ENCODE measurements at regions not wholly inside any gene's neighbourhood (a gene's known extent, or its start where the extent isn't known, plus 50 kb on each side); places are given as distances from the start of the nearest gene placed in this dataset.

DNA sequence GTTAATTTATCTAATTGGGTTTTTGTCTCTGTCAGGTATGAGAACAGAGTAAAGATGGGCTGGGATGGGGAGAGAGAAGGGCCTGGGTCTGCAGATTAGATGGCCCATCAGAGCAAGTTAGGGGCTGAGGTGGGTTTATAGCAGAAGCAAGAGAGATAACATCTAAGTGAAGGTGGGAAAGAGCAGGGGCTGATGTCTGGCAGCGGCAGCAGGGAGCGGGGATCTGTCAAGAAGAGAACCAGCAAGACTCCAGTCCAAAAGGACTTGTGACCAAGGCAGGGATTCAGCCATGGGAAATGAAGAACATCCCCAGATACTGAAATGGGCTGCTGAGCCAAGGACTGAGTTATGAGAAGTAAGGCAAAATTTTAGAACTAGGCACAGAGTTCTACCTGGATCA is 320.6 kb upstream of the TBL1XR1 start:
- no peak for DNase-seq

DNA sequence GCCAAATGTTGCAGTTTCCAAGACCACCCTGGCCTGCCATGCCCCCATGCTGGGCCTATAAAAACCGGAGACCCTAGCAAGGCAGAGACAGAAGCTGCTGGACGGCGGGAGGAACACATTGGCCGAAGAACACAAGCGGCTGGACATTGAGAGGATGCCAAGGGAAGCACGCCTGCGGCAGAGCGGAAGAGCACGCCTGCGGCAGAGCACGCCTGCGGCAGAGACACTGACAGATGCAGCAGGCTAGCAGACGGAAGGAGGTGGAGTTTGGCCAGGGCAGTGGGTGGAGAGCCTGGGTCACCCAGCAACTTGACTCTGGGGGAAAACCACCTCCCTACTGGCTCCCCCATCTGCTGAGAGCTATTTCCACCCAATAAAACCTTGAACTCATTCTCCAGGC is 322.3 kb upstream of the TBL1XR1 start:
- DNase-seq: no peak

DNA sequence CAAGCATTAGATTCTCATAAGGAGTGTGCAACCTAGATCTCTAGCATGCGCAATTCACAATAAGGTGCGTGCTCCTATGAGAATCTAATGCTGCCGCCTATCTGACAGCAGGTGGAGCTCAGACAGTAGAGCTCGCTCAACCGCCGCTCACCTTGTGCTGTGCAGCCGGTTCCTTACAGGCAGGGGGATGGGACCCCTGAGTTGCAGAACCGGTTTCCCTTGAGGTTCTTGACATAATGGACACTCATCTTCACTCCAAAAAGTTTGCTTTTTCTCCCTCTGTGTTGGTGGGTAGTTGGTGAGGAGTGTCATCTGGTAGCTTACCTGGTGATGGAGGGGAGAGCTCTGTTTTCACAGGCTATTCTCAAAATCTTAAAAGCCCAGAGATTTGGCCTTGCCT is 324.0 kb upstream of the TBL1XR1 start:
- DNase-seq: no peak

DNA sequence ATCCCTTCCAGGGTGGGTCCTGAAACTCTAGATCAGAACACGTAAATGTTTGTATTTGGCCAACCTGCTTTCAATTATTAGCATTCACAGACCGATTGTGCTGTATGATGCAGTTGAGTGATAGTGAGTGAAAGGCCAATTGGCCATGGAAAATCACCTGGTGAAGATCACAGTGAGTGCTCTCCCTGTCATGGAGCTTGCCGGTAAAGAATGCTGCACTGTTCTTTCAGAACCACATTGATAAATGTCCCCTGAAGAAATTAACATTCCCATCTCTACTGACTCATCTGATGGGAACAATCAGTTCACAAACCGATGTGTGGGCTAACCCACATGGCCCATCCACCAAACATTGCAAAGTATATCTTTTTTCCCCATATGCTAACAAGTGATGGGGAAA is 324.8 kb upstream of the TBL1XR1 start:
- DNase-seq: no peak

DNA sequence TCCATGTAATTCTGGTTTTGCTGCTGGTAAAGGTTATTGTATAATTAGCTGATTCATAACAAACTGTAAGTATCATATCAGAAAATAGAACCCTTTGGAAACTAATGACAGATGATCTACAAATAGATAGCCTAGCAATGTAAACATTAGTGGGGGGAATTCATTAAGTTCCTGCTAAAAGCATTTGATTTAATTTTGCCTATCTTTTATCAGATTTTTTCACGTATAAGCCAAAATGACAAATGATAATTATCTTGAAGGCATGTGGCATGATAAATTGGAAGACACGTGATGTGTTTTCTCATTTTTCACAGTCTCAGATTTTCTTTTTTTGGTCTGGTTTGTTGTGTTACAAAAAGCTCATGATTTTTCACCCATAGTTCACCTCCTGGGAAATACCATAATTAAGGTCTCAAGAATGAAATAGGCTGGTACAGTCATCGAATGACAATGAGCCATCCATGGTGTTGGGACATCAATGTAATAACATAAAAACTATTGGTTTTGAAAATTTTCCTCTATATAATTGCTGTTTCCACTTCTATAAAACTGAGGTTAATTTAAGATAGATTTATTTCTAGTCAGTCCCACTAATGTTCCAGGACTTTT is 325.9 kb upstream of the TBL1XR1 start:
- no peak for DNase-seq

DNA sequence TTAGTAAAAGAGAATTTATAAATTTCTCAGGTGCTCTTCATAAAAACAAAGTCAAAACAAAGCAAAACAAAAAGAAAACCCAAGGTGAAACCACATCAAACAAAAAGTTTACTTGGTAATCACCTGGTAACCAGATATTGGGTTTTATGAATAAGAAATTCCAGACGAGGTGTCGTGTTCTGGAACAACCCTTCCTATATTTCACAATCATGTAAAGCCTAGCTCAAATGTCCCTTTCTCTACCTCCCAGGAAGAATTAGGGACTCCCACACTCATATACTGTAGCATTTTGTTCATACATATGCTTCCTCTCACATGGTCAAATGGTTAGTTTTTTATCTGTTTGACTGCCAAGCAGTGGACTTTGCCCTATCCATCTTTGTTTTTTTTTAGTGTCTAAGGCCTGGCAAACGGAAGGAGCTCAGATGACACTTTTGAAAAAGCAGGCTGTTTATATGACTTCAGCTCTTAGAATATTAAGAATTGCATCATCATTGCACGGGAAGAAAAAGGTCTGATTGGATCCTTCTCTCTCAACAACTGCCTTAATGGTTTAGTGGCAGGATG is 326.7 kb upstream of the TBL1XR1 start:
- DNase-seq: no peak

DNA sequence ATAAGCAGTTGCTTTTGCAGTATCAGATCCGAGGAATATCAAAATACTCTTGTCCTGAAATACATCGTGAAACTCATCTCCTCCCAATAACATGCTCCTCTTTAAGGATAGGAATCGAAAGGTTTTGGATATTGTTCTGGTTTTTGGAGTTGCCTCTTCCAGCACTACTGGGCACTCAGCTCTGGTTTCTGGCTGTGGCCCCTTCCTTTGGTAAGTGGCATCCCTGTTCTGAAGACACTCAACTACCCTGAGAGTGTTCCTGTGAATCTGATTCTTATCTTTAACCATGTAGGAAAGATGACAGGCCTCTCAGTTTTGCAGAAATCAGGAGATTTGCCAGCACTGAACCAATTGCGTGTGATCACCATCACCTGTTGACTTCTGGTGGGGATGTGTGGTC is 327.5 kb upstream of the TBL1XR1 start:
- DNase-seq: no peak

DNA sequence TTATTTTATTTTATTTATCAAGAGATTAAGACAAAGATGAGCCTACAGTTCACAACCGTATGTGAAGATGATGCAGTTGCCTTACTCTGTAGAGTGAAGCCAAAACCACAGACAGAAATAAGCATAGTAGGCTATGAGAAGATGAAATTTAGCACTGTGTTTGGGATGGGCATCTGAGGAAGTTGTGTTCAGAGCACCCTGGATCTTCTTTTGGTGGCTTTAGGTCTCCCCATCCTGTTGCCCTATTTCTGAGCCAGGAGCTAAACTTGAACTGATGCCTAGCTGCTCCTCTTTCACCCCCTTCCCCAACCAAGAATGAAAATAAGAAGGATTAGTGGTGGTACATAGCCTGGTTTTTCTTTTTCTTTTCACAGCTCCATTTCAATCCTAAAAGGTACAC is 328.1 kb upstream of the TBL1XR1 start:
- DNase-seq: no peak

DNA sequence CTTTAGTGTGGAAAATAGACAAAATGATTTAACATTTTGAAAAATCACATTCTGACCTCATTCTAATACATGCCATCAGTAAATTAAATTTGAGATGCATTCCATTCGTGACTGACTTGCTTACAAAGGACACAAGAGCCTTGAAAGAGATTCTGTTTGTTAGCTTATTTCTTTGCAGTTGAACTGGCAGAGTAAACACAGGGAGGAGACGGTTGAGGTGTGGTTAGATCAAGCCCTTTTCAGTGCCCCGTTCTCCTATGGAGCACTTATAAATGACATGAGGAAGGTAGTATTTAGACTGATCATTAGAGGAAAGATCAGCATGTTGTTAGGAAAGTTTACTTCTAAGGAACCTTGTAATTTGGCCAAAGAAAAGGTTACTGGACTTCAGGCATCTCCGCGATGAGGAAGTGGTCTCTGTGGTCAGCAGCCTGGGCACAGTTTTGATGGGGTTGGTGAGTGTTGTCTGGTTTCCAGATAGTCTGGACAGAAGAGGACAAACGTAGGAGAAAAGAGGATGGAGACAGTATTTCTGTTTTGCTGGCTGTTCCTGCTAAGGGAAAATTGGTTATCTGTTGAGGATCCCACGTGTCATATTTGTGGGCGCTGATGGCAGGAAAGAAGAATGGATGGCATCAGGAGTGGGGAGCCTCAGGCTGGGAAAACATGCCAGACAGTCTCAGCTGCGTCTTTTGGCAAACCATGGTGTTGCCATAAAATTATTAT is 328.9 kb upstream of the TBL1XR1 start:
- DNase-seq: no peak

DNA sequence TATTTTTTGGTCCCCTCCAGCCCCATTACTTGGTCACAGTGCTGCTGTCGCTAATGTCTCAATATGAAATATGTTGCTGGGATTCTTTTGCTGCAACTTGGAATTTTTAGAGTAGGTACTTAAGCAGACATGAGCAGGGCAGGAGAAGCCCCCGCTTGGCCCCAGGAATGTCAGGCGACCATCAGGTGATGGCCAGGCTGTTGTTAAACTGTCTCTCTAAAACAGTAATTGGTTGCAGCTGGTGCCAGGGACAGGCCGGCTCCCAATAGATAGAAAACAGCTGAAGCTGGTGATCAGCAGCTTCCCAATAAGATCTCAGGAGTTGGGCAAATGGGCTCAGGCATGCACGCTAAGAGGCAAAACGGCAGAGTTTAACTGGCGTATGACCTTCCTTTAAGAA is 329.9 kb upstream of the TBL1XR1 start:
- no peak for DNase-seq

DNA sequence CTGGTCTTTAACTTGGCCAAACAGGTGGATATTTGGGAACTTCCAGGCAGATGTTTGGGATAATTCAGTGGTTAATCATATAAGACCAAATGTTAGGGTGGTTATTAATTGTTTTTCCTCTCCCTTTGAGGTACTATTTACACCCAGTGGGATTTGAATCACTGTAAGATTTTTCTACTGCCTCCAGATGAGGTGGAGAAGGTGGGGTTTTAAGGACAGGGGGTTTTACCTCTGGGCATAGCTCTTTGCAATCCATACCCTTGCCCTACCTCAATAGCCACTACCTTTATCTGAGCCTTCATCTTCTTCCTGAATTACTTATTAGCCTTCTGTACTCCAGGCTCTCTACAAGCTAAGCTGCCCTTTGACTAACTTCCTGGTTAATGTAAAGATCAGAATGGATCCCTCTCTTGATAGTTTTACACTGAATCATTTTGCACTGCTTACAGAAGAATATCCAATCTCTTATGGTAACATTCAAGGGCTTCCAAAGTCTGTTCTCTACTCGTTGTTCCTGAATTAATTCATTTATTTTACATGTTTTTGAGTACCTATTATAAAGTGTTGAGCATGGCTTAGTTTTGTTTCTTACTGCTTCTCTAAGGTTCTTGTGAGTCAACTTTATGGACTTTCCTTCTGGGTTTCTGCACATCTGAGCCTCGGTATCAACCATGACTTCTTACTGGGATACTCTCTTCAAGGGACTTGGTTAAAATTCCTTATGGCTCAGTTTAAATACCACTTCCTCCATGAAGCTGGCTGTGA is 331.2 kb upstream of the TBL1XR1 start:
- no peak for DNase-seq

DNA sequence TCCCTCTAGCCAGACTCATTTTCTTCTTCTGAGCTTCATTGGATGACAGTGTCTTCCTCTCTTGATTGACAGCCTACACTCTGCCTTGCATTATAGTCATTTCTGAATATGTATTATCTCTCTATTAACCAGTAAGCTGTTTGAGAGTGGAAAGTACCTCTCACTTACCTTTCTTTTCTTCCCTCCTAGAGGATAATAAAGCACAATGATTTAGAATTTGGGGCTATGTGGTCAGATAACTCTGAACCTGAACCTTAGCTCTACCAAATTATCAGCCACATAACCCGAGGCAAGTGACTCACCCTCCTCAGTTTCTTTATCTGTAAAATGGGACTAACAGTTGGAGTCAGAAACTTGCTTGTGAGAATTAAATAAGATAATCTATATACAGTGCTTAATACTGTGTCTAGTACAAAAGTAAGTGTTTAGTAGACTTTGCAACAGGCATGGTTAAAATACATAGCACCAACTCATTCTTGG is 331.8 kb upstream of the TBL1XR1 start:
- DNase-seq: no peak

DNA sequence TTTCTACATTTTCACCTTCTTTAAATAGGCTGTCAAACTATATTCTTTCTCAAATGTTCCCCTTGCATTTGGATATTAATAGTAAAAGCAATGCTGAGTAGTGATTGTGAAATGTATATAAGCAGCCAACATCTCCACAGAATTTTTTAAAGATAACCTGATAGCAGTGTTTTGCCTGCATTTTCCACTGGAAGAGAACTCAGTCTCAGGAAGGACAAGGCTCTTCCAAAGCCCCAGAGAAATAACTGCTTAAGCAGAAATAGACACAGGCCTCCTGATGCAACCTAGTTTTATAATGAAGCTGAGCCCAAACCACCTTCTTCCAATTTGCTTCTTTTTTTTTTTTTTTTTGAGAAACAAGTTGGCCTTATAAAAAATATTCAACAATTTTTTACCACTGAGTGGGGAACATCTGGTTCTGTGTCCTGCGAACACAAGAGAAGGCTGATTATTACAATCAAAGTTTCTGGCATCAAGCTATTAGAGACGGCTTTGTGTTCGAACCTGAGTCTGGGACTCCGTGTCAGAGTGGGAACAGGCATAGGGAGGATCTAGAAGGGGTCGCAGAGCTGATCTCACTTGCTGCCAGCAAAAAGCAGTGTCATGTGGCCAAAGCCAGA is 332.5 kb upstream of the TBL1XR1 start:
- DNase-seq: no peak

DNA sequence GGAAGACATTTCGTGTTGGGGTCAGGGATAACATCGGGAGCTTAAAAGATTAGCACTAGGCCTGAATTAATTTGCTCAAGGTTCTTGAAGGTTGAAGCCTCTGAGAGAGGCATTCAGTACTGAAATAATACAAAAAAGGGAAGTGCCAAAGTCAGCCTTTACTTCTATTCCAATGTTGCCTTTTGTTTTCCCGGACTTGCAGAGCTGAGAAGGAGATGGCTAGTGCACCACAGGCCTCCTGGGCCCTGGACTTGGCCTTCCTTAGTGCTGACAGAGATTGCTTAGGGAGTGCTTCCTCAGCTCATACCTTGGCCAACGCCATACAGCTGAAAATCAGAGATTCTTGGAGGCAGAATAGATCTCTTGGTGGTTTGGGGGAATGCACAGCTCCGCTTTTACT is 333.6 kb upstream of the TBL1XR1 start:
- no peak for DNase-seq

DNA sequence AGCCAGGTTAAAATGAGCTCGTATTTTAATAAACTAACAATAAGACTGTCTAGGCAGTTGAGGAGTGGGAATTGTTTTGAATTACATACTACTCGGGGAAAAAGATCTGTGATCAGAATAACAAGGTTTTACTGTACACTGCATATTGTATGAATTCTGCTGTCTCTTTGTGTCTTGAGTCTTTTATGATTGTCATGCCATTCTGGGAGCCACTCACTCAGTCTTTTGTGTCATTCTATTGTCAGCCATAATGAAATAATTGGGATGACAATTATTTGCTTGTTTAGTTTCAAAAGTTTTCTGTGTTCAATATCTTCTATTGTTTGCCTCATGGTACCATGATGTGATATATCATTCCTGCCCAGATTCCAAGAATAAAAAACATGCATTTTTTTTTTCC is 339.6 kb upstream of the TBL1XR1 start:
- DNase-seq: no peak

DNA sequence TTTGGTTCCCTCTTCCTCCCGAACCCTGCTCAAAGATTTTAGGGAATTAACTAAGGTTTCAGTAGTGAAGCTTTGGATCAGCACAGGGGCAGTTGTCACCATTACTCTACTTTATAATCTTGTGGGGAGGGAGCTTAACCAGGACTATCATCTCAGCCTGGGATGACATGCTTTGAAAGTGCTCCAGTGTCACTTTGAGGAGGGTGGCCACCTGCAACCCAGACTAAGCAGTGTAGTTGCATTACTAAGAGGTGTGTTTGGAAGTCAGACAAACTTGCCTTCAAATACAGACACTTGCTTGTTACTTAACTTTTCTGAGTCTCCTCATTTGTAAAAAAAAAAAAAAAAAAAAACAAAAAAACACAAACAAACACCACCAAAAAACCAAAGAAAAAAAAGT is 340.3 kb upstream of the TBL1XR1 start:
- DNase-seq: no peak

DNA sequence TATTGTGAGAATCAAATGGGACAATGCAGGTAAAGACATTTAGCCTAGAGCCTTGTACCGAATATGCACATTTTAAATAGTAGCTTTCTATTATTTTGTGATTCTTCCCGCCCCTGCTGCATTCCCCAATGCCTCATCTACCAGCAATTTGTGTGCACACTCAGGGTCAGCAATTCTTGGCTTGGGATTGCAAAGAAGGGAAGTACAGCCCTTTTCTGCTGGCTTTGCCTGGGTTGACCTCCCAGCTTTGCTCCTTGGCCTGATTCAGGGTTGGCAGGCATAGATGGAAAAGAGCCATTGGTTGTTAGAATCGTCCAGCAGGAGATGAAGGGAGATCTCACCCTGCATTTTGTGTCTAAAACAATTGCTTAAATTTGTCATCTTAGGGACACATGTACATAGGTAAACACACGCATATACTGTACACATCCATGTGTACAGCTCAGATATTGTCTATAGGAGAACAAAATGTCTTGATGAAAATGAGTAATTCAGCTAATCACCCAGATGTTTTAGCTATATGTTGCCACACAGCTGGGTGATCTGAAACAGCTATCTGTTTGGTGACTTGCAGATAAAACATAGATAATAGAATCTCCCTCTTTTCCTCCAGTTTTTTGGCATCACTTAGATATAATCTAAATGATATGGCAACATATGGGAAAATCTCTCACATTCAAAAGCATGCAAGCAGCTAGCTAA is 340.9 kb upstream of the TBL1XR1 start:
- DNase-seq: no peak

DNA sequence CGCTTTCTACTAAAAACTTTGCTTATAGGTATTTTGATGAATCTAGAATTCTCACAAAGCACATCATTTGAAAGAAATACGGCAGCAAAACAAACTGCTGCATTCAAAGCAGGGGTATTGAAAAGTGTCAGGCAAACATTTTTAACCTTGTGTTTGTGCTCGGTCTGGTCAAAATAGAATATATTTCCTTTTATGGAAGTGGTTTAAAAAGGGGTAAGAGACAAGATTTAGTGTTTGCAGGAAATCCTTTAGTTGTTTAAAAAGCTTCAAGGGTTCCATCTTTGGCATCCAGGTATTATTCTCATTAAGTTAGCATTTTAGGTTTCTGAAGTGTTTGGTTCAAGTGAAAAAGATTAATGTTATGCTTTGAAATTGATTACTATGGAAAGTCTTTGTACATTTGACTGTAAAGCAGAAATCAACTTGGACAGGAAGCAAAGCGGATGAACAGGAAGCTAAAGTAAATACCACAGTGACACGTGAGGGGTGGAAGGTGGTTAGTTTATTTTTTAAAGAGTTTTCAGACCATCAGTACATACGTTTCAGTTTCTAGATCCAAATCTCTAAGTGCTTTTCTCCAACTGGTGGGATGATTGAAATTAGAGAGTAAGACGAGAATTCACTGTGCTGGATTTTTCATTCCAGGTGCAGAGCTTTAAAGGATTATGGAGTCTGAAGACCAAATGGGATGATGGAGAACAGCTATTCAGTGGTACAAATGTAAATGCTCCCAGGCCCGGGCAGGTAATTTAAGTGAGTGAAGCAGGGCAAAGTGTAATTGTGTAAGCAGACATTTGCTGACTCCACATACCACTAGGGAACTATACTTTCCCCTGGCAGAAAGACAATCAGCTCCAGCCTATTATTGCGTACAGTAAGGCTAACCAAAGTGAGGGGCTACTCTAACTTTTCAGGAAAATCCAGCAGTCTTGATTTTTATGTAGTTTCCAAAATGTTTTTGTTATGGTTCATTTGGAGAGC is 341.8 kb upstream of the TBL1XR1 start:
- DNase-seq: no peak

DNA sequence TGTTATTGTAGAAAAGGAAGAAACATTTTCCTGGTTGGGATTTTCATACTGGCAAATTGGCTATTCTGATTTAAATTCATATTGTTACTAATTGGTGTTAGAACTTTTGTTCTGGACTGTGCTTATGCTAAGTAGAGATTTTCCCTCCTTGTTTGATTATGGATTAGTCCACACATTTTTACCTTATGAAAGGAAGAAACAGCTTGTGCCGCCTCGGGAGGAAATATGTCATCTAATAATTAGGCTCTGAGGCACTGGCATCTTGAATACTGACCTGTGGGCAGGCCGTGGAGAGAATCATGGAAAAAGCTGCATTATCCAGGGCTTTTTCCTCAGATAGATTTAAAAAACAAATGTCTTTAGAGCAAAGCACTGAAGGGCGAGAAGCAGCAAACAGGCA is 344.3 kb upstream of the TBL1XR1 start:
- DNase-seq: no peak

DNA sequence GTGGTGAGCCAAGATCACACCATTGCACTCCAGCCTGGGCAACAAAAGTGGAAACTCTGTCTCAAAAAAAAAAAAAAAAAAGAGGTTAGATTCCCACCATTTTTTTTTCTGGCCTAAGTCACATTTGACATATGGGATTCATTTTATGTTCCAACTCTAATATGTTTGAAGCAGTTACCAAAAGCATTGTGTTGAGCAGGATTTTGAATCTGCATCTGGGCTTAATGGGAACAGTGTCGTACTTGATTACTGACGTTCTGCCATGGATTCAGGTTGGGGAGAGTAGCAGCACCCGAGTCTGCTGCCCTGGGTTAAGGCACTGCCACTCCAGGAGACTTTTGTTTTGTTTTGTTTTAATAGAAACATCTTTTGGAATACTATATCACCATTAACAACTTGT is 348.7 kb upstream of the TBL1XR1 start:
- DNase-seq: no peak

DNA sequence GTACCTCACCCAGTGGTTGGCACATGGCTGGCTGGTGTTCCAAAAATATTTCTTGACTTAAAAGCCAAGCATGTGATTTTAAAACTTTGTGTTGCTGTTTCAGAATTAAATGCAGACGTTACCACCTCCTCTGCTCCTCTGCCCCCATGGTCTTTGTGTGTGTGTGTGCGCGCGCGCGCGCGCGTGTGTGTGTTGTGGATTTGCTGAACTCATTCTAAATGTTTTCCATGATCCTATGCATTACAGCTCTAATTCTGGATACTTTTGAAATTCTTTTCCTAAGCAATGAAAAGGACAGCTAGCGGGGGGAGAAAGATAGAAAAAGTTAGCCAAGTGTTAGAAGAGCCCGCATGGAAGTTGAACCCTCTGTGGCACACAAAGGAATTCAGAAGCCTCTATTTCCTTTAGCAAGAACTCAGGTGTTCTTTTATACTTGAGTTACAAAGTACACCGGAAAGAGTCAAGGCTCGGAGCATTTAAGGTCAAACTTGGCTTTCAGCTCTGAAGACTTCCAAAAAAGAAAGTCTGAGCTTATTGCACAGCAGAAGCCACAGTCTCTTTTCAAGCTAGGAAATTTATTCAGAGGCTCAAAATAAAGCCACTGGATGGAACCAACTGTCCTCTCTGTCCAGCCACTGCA is 350.5 kb upstream of the TBL1XR1 start:
- DNase-seq: no peak

All from NCI-H1694 (cell line).